AG08395 (cell line): ENCODE measurements at regions not wholly inside any gene's neighbourhood (a gene's known extent, or its start where the extent isn't known, plus 50 kb on each side); places are given as distances from the start of the nearest gene placed in this dataset.

ENCODE experiments used
- DNase-seq: peaks from one replicate; pipeline ENCODE4 v3.0.0; 2012; ENCODE audit warnings: mixed read lengths, low spot score

DNA sequence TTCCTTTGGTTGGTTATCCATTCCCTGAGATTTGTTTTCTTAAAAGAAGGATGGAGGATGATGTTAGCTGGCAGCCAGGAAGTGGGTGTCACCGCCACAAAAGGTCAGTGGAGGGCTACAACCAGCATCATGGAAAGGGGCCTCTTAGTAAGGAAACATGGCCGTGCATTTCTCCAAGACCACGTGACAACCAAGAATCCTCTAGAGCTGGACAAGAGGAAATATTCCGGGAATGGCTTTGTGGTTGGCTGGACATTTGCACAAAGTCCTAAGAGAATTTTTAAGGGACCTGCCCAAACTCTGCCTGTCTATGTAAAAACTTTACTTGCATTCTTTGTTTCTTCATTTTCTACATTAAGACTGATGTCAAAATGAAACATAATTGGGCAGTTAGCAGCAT, 399.9 kb upstream of the MARCKS start:
- peak; percentile 70 for DNase-seq

GRCh38 chr6:113457751-113458150, 399.4 kb upstream of the MARCKS start:
- DNase-seq, result no peak

- no peak for DNase-seq
Measured at GRCh38 chr6:113458368-113459010, 398.7 kb upstream of the MARCKS start.

DNA sequence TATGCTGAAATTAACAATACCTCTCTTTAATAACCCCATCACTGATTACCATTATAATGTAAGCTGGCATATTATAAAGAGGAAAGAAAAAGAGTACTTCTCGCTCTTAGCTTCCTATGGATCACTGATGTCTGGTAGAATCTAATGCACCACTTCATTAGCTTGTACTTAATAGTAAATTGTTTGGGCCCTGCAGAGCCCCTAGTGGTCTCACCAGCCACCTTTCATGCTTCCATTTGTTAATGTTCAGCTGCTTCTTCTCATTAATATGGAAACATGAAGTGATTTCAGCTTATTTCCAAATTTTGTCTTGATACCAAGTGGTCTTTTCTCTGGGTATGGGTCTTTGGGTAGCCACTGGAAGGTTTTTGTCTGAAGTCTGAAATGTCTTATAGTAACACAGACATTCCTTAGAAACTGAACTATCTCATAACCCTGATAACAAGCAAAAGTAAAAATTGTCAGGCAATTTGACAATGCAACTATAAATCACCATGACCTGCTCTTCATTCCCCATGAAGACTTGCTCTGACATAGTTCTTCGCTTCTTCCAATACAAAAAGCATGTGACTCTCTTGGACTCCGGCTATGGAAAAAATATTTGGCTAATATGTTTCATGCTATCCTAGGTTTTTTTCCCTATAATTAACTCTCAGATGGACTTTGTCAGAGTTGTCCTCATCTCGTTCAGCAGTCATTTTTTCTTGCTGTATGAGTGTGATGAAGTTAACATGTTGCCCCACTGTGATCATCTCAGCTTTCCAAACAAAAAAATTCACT, 395.8 kb upstream of the MARCKS start:
- peak; percentile 19 for DNase-seq

GRCh38 chr6:113464536-113464935, 392.6 kb upstream of the MARCKS start:
- no peak for DNase-seq

- DNase-seq, result peak; percentile 58
Measured at GRCh38 chr6:113464960-113465359, 392.2 kb upstream of the MARCKS start.

DNA sequence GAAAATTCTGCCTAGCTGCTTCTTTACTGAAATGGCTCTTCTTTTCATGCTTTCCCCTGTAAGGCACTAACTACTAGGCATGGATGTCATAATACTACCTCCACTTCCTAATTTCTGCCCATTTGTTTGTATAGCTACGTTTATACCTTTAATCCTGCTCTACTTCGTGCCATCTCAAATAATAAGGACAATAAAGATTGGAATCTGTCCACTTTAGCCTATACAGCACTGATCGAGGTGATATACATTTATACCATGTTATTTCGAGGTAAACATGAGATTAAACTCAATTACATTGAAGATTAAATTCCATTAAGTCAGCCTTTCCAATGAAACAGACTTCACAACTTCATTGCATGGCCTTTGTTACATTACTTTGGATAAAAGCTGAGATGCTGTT, 390.6 kb upstream of the MARCKS start:
- no peak for DNase-seq

- DNase-seq, result no peak
Measured at GRCh38 chr6:113475392-113475791, 381.8 kb upstream of the MARCKS start.

- peak; percentile 44 for DNase-seq
Measured at GRCh38 chr6:113476937-113477839, 380.0 kb upstream of the MARCKS start.

DNA sequence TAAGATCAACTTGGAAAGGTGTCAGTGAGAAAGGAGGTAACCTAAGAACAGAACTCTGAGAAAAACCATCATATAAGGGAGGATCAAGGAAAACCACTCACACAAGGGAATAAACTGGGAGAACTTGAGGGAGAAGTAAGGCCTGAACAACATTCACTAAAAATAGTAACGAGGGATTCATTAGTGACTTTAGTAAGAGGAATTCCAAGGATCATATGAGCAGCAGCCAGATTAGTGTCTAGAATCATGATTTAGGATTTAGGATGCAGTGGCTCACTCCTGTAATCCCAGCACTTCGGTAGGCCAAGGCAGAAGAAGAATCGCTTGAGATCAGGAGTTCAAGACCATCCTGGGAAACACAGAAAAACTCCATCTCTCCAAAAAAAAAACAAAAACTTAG, 376.5 kb upstream of the MARCKS start:
- no peak for DNase-seq

DNA sequence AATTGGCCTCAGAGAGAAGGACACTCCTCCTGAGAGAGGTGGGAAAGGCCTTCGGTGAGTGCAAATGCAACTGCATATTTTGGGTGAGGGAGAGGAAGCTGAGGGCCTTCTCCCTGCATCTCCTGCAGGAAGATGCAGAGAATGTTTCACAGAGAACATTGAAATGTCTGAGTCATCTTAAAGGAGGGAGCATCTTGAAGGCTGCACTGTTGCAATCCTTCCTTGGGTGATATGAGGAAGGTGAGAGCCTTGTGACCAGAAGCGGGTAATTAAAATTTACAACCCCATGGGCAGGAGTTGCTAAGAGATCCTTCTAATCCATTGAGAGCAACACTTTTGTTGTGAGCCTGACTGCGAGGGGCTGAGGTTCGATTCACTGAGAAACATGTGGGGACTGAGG, 375.7 kb upstream of the MARCKS start:
- DNase-seq, result peak; percentile 31

DNA sequence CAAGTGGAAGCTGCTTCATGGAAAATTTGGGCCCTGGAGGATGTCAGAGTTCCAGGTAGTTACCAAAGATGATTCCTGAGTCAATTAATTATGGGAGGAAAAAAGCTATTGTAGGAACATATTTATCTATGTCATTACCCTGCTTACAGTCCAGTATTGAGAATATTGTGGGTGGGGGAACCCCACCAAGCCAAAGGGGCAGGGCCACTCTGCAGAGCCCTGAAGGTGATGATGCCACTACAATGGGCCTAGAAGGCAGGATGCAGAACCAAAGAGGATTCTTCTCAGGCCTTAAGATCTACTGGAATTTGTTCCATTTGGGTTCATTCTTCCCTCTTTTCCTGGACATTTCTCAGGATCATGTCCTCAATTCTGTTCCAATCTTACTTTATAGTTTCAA, 375.2 kb upstream of the MARCKS start:
- no peak for DNase-seq

- no peak for DNase-seq
Measured at GRCh38 chr6:113482771-113483170, 374.4 kb upstream of the MARCKS start.

- DNase-seq, result no peak
Measured at GRCh38 chr6:113486199-113486598, 370.9 kb upstream of the MARCKS start.

GRCh38 chr6:113487489-113488058, 369.6 kb upstream of the MARCKS start:
- DNase-seq, result no peak

- DNase-seq, result no peak
Measured at GRCh38 chr6:113488061-113488460, 369.1 kb upstream of the MARCKS start.

DNA sequence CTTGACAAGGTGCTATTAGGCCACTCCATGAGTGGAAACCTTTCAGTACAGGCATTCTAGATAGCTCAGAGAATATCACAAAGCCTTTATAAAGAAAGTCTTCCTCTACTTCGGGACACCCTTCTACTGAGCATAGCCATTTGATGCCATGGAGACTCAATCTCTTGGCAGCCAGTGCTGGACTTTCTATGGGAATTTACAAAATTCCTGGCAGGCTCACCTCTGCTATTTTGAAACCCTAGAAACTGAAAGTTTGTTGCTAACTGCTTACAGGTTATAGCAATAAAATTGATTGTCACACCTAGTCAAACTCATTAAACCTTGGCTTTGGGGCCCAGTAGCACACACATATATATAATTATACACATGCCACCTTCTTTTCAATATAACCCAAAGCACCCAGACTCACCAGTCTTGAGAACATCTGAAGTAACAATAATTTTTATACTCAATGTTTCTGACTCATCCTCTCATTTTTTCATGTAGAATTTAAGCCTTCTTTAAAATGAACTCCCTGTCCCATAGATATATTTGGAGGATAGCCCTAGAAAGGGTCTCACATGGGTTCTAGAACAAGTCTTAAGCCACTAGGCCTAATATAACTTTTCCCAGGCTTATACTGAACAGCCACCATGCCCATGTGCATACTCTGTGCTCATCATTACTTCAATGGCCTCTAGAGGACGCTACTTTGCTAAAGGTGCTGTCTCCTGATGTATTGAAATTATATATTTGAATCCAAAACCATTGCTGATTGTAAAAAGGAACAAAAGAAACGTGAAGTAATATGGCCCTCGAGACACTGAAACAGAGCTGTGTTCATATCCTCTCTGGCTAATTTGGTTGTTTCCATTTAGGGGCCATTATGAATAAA, 368.1 kb upstream of the MARCKS start:
- no peak for DNase-seq

GRCh38 chr6:113489952-113490746, 367.0 kb upstream of the MARCKS start:
- peak; percentile 24 for DNase-seq

- no peak for DNase-seq
Measured at GRCh38 chr6:113491376-113491775, 365.8 kb upstream of the MARCKS start.

GRCh38 chr6:113493991-113494390, 363.2 kb upstream of the MARCKS start:
- DNase-seq, result no peak

DNA sequence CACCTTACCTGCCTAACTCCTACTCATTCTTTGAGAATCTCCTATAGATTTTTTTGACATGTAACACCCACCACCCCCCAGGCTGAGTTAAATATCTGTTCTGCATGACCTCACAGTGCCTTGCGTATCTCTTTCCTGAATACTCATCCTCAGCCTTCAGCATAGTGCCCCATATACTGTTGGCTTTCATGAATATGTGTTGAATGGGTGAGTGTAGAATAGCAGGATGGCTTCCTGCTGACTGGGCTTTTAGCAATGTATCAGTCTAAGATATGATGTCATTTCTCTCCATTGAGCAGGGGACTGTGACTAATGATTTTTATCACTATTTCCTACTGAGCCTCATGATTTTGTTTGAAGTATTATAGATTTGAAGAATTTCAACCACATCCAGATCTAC, 361.6 kb upstream of the MARCKS start:
- peak; percentile 57 for DNase-seq
